Thyroid gland (tissue), 4 donors: ENCODE measurements at regions not wholly inside any gene's neighbourhood (a gene's known extent, or its start where the extent isn't known, plus 50 kb on each side); places are given as distances from the start of the nearest gene placed in this dataset.

Experiments used
- POLR2A ChIP-seq, 2 donors: fragments of 450-650 bp; IDR thresholded peaks; one replicate each; pipeline ENCODE4 v1.6.1; 2017; ENCODE audit warnings: antibody characterized with exemption in 2 of 2, mild to moderate bottlenecking in 2 of 2, moderate library complexity in 1 of 2
- TF ChIP-seq, protein P1 (sequence below), 6 experiments: fragments of 200-600 bp in 3 of 6; fragments of 450-650 bp in 3 of 6; sonication (generic) in 3 of 6; IDR thresholded peaks; one replicate each; pipeline ENCODE4 v1.5.1; 2016 to 2019; ENCODE audit warnings: antibody characterized with exemption in 6 of 6, mild to moderate bottlenecking in 2 of 6, inconsistent platforms in 1 of 6, moderate library complexity in 1 of 6

DNA sequence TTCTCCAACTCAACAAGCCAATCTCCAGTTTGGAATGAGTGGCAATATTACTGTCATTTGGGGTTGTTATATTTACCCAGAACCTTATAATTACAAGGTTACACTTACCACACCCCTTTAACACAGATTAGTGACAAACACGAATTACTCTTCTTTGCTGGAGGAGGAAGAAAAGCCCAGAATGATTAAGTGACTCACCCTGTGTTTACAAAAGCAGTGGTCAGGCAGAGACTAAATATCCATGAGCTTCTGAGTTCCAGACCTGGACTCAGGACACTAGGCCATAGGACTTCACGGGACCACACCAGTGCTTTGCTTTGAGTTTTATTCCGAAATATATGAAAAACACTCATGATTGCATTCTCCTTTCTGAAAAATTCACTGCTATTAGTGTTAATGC, 370.8 kb downstream of the TLE1 start:
- TF ChIP-seq, protein P1, sequence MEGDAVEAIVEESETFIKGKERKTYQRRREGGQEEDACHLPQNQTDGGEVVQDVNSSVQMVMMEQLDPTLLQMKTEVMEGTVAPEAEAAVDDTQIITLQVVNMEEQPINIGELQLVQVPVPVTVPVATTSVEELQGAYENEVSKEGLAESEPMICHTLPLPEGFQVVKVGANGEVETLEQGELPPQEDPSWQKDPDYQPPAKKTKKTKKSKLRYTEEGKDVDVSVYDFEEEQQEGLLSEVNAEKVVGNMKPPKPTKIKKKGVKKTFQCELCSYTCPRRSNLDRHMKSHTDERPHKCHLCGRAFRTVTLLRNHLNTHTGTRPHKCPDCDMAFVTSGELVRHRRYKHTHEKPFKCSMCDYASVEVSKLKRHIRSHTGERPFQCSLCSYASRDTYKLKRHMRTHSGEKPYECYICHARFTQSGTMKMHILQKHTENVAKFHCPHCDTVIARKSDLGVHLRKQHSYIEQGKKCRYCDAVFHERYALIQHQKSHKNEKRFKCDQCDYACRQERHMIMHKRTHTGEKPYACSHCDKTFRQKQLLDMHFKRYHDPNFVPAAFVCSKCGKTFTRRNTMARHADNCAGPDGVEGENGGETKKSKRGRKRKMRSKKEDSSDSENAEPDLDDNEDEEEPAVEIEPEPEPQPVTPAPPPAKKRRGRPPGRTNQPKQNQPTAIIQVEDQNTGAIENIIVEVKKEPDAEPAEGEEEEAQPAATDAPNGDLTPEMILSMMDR (IDR thresholded peaks at IDR 0.05) = no peak
- no peak for TF ChIP-seq POLR2A (IDR thresholded peaks at IDR 0.05)
